SU-DHL-6 (cell line): ENCODE measurements at regions not wholly inside any gene's neighbourhood (a gene's known extent, or its start where the extent isn't known, plus 50 kb on each side); places are given as distances from the start of the nearest gene placed in this dataset.

Experiments used
- H2AFZ ChIP-seq: fragments of 200-600 bp; sonication (generic); 2 replicates; pipeline ENCODE4 v1.6.1; 2014; ENCODE audit warnings: low read depth, mild to moderate bottlenecking, moderate library complexity, mixed read lengths, antibody characterized with exemption, low read length; ENCODE audit not compliant: severe bottlenecking
- H3F3A ChIP-seq: fragments of 200-600 bp; shearing (Covaris generic); 2 replicates; pipeline ENCODE4 v1.6.0; 2016; ENCODE audit warnings: antibody characterized with exemption, mild to moderate bottlenecking; ENCODE audit not compliant: insufficient read depth
- H3K27ac ChIP-seq: fragments of 200-600 bp; sonication (generic); 2 replicates; pipeline ENCODE4 v1.5.1; 2016; ENCODE audit warnings: low read depth, mild to moderate bottlenecking, low read length, moderate library complexity, mixed read lengths
- H3K27me3 ChIP-seq: fragments of 200-600 bp; sonication (generic), shearing (Covaris generic); 2 replicates; pipeline ENCODE4 v1.6.0; 2014; ENCODE audit warnings: mild to moderate bottlenecking, low read length
- H3K36me3 ChIP-seq: fragments of 200-600 bp; sonication (generic); 2 replicates; pipeline ENCODE4 v1.6.1; 2014; ENCODE audit warnings: mild to moderate bottlenecking, low read length, mixed read lengths
- H3K4me2 ChIP-seq: fragments of 300-600, 200-600 bp; shearing (Covaris generic), sonication (generic); 2 replicates; pipeline ENCODE4 v1.6.0; 2014; ENCODE audit warnings: low read length, low read depth, mild to moderate bottlenecking; ENCODE audit not compliant: poor library complexity, severe bottlenecking
- H3K4me3 ChIP-seq: fragments of 200-600 bp; sonication (generic); 2 replicates; pipeline ENCODE4 v1.5.1; 2014; ENCODE audit warnings: antibody characterized with exemption, low read length, mild to moderate bottlenecking, mixed read lengths; ENCODE audit not compliant: insufficient read depth, poor library complexity, severe bottlenecking
- H3K79me2 ChIP-seq: fragments of 200-600 bp; sonication (generic); 2 replicates; pipeline ENCODE4 v1.6.1; 2014; ENCODE audit warnings: mild to moderate bottlenecking, low read length, moderate library complexity; ENCODE audit not compliant: insufficient read depth
- H3K9ac ChIP-seq: fragments of 200-600 bp; sonication (generic); 2 replicates; pipeline ENCODE4 v1.7.0; 2014; ENCODE audit warnings: mild to moderate bottlenecking, low read length
- H3K9me2 ChIP-seq: fragments of 200-600 bp; sonication (generic); replicated peaks from 2 replicates; pipeline ENCODE4 v1.6.1; 2014; ENCODE audit warnings: low read length; ENCODE audit not compliant: insufficient read depth
- H3K9me3 ChIP-seq: fragments of 200-600 bp; sonication (generic); 2 replicates; pipeline ENCODE4 v1.6.1; 2014; ENCODE audit warnings: low read length, mixed read lengths; ENCODE audit not compliant: insufficient read depth
- H4K20me1 ChIP-seq: fragments of 200-600 bp; sonication (generic); 2 replicates; pipeline ENCODE4 v1.6.1; 2014; ENCODE audit warnings: low read depth, mild to moderate bottlenecking, antibody characterized with exemption, low read length, moderate library complexity, mixed read lengths
- CTCF ChIP-seq: fragments of 200-600 bp; sonication (generic); IDR thresholded peaks from one replicate; pipeline ENCODE4 v1.5.1; 2017; ENCODE audit warnings: antibody characterized with exemption, mild to moderate bottlenecking, low read length, moderate library complexity; ENCODE audit not compliant: insufficient read depth, poor library complexity, severe bottlenecking
- EZH2phosphoT487 ChIP-seq: fragments of 200-600 bp; sonication (generic), shearing (Covaris generic); conservative IDR thresholded peaks from 2 replicates; pipeline ENCODE4 v1.6.1; 2018; ENCODE audit warnings: mild to moderate bottlenecking, antibody characterized with exemption, low read length, moderate library complexity, mixed read lengths

- Histone ChIP-seq H4K20me1 (no peaks in the 10 kb centered on the region), H3K9me3 (no peaks in the 10 kb centered on the region), H3K9ac (no peak overlapping the region), H3K9me2 (no peaks in the 10 kb centered on the region), H3K4me2 (no peak overlapping the region), H3K79me2 (no peaks in the 10 kb centered on the region), H2AFZ (no peak overlapping the region), H3F3A (no peaks in the 10 kb centered on the region), H3K27me3 (no peaks in the 10 kb centered on the region), H3K4me3 (no peak overlapping the region), H3K27ac (no peak overlapping the region), H3K36me3 (no peaks in the 10 kb centered on the region)
- TF ChIP-seq CTCF = no peak
These were observed 90.3 kb upstream of the CCNH start for GRCh38 chr5:87503004-87503403.

GRCh38 chr5:87499478-87500410 is 87.0 kb upstream of the CCNH start:
- no peaks in the 10 kb centered on the region for H3K36me3 ChIP-seq
- H3K4me3 ChIP-seq = no peak overlapping the region
- no peak for TF ChIP-seq CTCF
- TF ChIP-seq EZH2phosphoT487 = no peak
- H4K20me1 ChIP-seq = no peaks in the 10 kb centered on the region
- H3F3A ChIP-seq = no peaks in the 10 kb centered on the region
- no peak overlapping the region for H3K27ac ChIP-seq
- H2AFZ ChIP-seq = no peak overlapping the region
- H3K9ac ChIP-seq = no peak overlapping the region
- no peaks in the 10 kb centered on the region for H3K27me3 ChIP-seq
- no peaks in the 10 kb centered on the region for H3K9me3 ChIP-seq
- no peaks in the 10 kb centered on the region for H3K9me2 ChIP-seq
- no peak overlapping the region for H3K4me2 ChIP-seq
- H3K79me2 ChIP-seq = no peaks in the 10 kb centered on the region
